ENCODE measurements at regions not wholly inside any gene's neighbourhood (a gene's known extent, or its start where the extent isn't known, plus 50 kb on each side); places are given as distances from the start of the nearest gene placed in this dataset.
"Not testable (repeated sequence)": the region's sequence is repeated elsewhere in the genome, so short reads cannot be mapped to it uniquely, and the experiment has no call there.

GRCh38 chr20:1845163-1845523 is 50.1 kb upstream of the SIRPA start:
- no peak for DNase-seq (ENCODE audit: low read depth in 2 of 2)

GRCh38 chr20:1844325-1845162 is 50.7 kb upstream of the SIRPA start:
- DNase-seq (ENCODE audit: low read depth in 2 of 2): peak in 1 of 2 experiments; percentile 15

- DNase-seq (ENCODE audit: low read depth in 2 of 2): no peak
Measured at GRCh38 chr20:1842281-1842680, 52.9 kb upstream of the SIRPA start.

- DNase-seq (ENCODE audit: low read depth in 2 of 2): no peak
Measured at GRCh38 chr20:1841554-1842140, 53.6 kb upstream of the SIRPA start.

GRCh38 chr20:1840817-1841553 is 54.2 kb upstream of the SIRPA start:
- DNase-seq (ENCODE audit: low read depth in 2 of 2): no peak

GRCh38 chr20:1839376-1840317 is 55.6 kb upstream of the SIRPA start:
- not testable (repeated sequence) for DNase-seq (ENCODE audit: low read depth in 2 of 2)

- no peak for DNase-seq (ENCODE audit: low read depth in 2 of 2)
Measured at GRCh38 chr20:1838556-1839279, 56.5 kb upstream of the SIRPA start.

GRCh38 chr20:1835186-1836035 is 59.8 kb upstream of the SIRPA start:
- DNase-seq (ENCODE audit: low read depth in 2 of 2): no peak

- no peak for DNase-seq (ENCODE audit: low read depth in 2 of 2)
Measured at GRCh38 chr20:1833728-1834726, 61.2 kb upstream of the SIRPA start.

GRCh38 chr20:1833216-1833615 is 62.0 kb upstream of the SIRPA start:
- no peak for DNase-seq (ENCODE audit: low read depth in 2 of 2)

GRCh38 chr20:1832634-1833033 is 62.6 kb upstream of the SIRPA start:
- DNase-seq (ENCODE audit: low read depth in 2 of 2): no peak

GRCh38 chr20:1831606-1832005 is 63.6 kb upstream of the SIRPA start:
- no peak for DNase-seq (ENCODE audit: low read depth in 2 of 2)

- DNase-seq (ENCODE audit: low read depth in 2 of 2): no peak
Measured at GRCh38 chr20:1831096-1831495, 64.1 kb upstream of the SIRPA start.

GRCh38 chr20:1830240-1830639 is 65.0 kb upstream of the SIRPA start:
- DNase-seq (ENCODE audit: low read depth in 2 of 2): no peak

GRCh38 chr20:1829531-1829930 is 65.7 kb upstream of the SIRPA start:
- DNase-seq (ENCODE audit: low read depth in 2 of 2): no peak

GRCh38 chr20:1828786-1829131 is 66.4 kb upstream of the SIRPA start:
- no peak for DNase-seq (ENCODE audit: low read depth in 2 of 2)

- no peak for DNase-seq (ENCODE audit: low read depth in 2 of 2)
Measured at GRCh38 chr20:1827974-1828785, 67.0 kb upstream of the SIRPA start.

- no peak for DNase-seq (ENCODE audit: low read depth in 2 of 2)
Measured at GRCh38 chr20:1827510-1827973, 67.7 kb upstream of the SIRPA start.

Data from stimulated activated CD4-positive, alpha-beta T cell treated with anti-CD3 and anti-CD28 coated beads, Interleukin-12 subunit alpha, Interleukin-12 subunit beta, amount 100 ng/mL, for 24 hours (primary cell).